Stomach (tissue), 4 donors: ENCODE measurements at regions not wholly inside any gene's neighbourhood (a gene's known extent, or its start where the extent isn't known, plus 50 kb on each side); places are given as distances from the start of the nearest gene placed in this dataset.

Experiments
- CTCF ChIP-seq, 7 experiments: fragments of 450-650 bp in 4 of 7; fragments of 200-600 bp in 3 of 7; sonication (generic) in 3 of 7; IDR thresholded peaks; one replicate each; pipeline ENCODE4 v1.5.1; 2016 to 2019; ENCODE audit warnings: antibody characterized with exemption in 7 of 7, control low read depth in 2 of 7, mild to moderate bottlenecking in 1 of 7
- EP300 ChIP-seq: sonication (generic); formaldehyde crosslinking; IDR thresholded peaks from one replicate; pipeline ENCODE4 v1.6.1; 2017; ENCODE audit warnings: antibody characterized with exemption
- POLR2A ChIP-seq, 4 donors: fragments of 450-650 bp; IDR thresholded peaks; one replicate each; pipeline ENCODE4 v1.6.1; 2016; ENCODE audit warnings: antibody characterized with exemption in 4 of 4, control low read depth in 2 of 4, mild to moderate bottlenecking in 1 of 4, moderate library complexity in 1 of 4
- POLR2AphosphoS5 ChIP-seq, 3 donors: sonication (generic); formaldehyde crosslinking; IDR thresholded peaks; one replicate each; pipeline ENCODE4 v1.6.1; 2016; ENCODE audit warnings: antibody characterized with exemption in 3 of 3

GRCh38 chr1:30101487-30102227 lies 621.7 kb downstream of the MATN1 start:
- TF ChIP-seq CTCF (IDR thresholded peaks at IDR 0.05) (no peak), EP300 (no peak), POLR2AphosphoS5 (IDR thresholded peaks at IDR 0.05) (no peak), POLR2A (IDR thresholded peaks at IDR 0.05) (no peak)
